ENCODE measurements at regions not wholly inside any gene's neighbourhood (a gene's known extent, or its start where the extent isn't known, plus 50 kb on each side); places are given as distances from the start of the nearest gene placed in this dataset.

DNA sequence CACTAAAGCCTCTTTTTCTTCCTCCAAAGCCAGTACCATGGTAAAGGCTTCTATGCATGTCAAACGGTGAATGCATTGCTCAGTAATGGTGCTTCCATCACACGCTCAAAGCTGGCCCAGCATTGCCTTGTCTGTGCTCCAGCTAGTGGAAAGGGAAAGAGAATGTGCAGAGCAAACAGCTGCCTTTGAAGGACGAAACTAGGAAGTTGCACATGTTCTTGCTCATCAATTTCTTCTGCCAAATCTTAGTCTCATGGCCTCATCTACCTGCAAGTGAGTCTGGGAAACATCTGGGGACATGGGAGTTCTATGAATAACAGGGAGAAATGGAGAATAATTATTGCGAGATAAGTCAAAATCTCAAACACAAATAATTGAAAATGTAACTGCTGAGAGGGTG lies 216.5 kb upstream of the SSTR4 start:
- TF ChIP-seq CTCF (IDR thresholded peaks at IDR 0.05) = no peak
- TF ChIP-seq ZFX (IDR thresholded peaks at IDR 0.05; ENCODE audit: borderline replicate concordance) = no peak
